ENCODE measurements at regions not wholly inside any gene's neighbourhood (a gene's known extent, or its start where the extent isn't known, plus 50 kb on each side); places are given as distances from the start of the nearest gene placed in this dataset.

DNA sequence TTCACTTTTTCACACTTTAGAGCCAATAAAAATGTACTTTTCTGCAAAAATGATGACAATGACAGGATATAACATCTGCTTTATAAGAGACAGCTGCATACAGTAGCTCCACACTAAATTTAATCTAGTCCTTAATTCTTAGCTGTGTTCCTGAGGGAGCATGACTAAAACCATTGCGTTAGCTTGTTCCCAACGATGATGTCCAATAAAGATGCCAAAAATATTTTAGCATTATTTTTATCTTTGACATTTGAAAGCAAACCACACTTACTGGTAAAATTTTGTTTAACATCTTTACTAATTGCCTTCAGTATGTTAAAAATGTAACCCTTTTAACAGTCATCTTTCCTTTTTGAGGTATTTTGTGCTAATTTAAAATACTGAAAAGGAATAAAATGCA is 382.7 kb downstream of the CHSY3 start:
- peaks cover 6% of the 10 kb centered on the region for H3K9me3 Mint-ChIP-seq
- H3K4me3 Mint-ChIP-seq: no peak overlapping the region
- H3K4me1 Mint-ChIP-seq (ENCODE audit: low read depth in 2 of 2): no peaks in the 10 kb centered on the region
- DNase-seq (ENCODE audit: low spot score): no peak
- no peaks in the 10 kb centered on the region for H3K27me3 Mint-ChIP-seq
- no peak for ATAC-seq
- H3K27ac Mint-ChIP-seq: no peak overlapping the region
- no peaks in the 10 kb centered on the region for H3K36me3 Mint-ChIP-seq

DNA sequence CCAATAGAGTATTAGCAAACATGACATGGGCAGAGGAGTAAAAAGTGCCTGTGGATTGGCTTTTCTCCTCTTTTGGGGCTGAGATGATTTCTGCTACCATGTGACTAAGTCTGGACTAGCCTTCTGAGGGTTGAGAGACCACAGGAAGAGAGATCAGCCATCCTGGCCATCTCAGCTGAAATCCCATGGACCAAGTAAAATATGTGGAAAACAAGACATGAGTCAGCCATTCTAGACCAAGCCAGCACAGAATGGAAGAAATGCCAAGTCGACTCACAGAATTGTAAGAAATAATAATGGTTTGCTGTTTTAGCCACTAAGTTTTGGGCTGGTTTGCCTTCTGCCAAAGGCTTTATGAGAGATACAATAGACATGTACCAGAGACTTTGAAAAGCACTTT is 377.8 kb downstream of the CHSY3 start:
- ATAC-seq (no peak), DNase-seq (ENCODE audit: low spot score) (no peak)
- H3K27me3 Mint-ChIP-seq: no peaks in the 10 kb centered on the region
- peaks cover 6% of the 10 kb centered on the region for H3K9me3 Mint-ChIP-seq
- H3K4me3 Mint-ChIP-seq: no peak overlapping the region
- H3K4me1 Mint-ChIP-seq (ENCODE audit: low read depth in 2 of 2): no peaks in the 10 kb centered on the region
- H3K27ac Mint-ChIP-seq: no peak overlapping the region
- no peaks in the 10 kb centered on the region for H3K36me3 Mint-ChIP-seq

GRCh38 chr5:130280528-130281217 is 376.4 kb downstream of the CHSY3 start:
- no peaks in the 10 kb centered on the region for H3K27me3 Mint-ChIP-seq
- ATAC-seq (no peak), DNase-seq (ENCODE audit: low spot score) (no peak)
- no peaks in the 10 kb centered on the region for H3K36me3 Mint-ChIP-seq
- peaks cover 6% of the 10 kb centered on the region for H3K9me3 Mint-ChIP-seq
- no peak overlapping the region for H3K4me3 Mint-ChIP-seq
- no peaks in the 10 kb centered on the region for H3K4me1 Mint-ChIP-seq (ENCODE audit: low read depth in 2 of 2)
- no peak overlapping the region for H3K27ac Mint-ChIP-seq

- ATAC-seq: no peak
- no peaks in the 10 kb centered on the region for H3K27me3 Mint-ChIP-seq
- H3K4me3 Mint-ChIP-seq: no peak overlapping the region
- peaks cover 3% of the 10 kb centered on the region for H3K9me3 Mint-ChIP-seq
- H3K27ac Mint-ChIP-seq: no peak overlapping the region
- no peaks in the 10 kb centered on the region for H3K36me3 Mint-ChIP-seq
- no peak for DNase-seq (ENCODE audit: low spot score)
- H3K4me1 Mint-ChIP-seq (ENCODE audit: low read depth in 2 of 2): no peaks in the 10 kb centered on the region
These were observed 375.1 kb downstream of the CHSY3 start for GRCh38 chr5:130279386-130279785.

DNA sequence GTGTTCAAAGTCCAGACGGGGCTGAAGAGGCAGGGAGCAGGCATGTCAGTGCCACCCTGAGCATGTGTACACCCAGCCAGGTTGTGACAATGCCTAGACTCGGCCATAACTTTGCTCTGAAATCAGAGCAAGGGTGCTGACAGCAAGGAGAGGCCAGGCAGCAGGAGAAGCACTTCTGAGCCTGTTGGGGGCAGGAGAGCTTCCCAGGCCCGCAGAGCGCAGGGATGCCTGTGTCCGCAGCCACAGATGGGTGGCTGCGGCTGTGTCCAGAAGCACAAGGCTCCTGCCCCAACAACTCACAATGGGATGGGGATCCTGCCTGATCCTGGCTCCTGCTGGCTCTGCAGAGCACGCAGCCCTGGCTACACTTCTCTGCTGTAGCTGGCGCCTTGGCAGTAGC is 373.9 kb downstream of the CHSY3 start:
- DNase-seq (ENCODE audit: low spot score) (no peak), ATAC-seq (peak in 1 of 2 donors; percentile 9)
- H3K27ac Mint-ChIP-seq: no peak overlapping the region
- peaks cover 3% of the 10 kb centered on the region for H3K9me3 Mint-ChIP-seq
- H3K36me3 Mint-ChIP-seq: no peaks in the 10 kb centered on the region
- H3K4me3 Mint-ChIP-seq: no peak overlapping the region
- no peaks in the 10 kb centered on the region for H3K4me1 Mint-ChIP-seq (ENCODE audit: low read depth in 2 of 2)
- no peaks in the 10 kb centered on the region for H3K27me3 Mint-ChIP-seq

DNA sequence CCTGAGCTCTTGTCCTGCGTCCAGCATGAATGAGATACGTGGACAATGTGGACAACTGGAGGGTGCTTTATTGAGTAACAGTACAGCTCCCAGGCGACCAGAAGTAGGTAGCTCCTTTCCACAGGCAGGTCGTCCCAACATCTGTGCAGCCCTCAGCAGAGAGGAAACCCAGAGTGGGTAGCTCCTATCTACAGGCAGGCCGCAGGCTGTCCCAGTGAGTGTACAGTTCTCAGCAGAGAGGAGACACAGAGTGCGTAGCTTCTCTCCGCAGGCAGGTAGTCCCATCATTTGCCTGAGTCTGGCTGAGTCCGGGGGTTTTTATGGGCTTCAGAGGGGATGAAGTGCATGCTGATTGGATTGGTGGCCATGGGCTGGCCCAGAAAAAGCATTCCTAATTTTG is 373.3 kb downstream of the CHSY3 start:
- peak; percentile 13 to 43 for ATAC-seq
- Mint-ChIP-seq H3K27ac (no peak overlapping the region), H3K36me3 (no peaks in the 10 kb centered on the region)

DNA sequence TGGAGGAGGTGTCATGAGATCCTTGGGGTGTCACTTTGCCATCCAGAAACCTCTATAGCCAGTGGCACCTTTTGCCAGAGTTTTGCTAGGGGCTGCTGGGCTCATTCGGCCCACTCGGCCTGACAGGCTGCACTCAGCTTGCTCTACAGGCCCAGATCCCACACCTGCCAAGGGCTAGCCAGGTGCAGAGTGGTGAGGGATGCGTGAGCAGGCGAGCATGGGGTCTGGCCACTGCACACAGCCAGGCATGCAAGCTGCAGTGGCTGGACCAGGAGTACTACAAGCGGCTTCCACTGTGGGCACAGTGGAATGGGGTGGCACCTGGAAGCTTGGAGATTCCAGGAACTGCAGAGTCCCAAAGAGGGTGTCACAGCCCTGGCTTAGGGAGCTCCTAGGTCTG is 372.7 kb downstream of the CHSY3 start:
- no peak overlapping the region for H3K4me3 Mint-ChIP-seq
- no peak overlapping the region for H3K27ac Mint-ChIP-seq

More for the DNA sequence above, 373.3 kb downstream of the CHSY3 start:
- Mint-ChIP-seq H3K9me3 (no peaks in the 10 kb centered on the region), H3K4me1 (ENCODE audit: low read depth in 2 of 2) (no peaks in the 10 kb centered on the region), H3K27me3 (no peaks in the 10 kb centered on the region), H3K4me3 (no peak overlapping the region)
- DNase-seq (ENCODE audit: low spot score): no peak

GRCh38 chr5:130272837-130273236 is 368.6 kb downstream of the CHSY3 start:
- H3K27me3 Mint-ChIP-seq: no peaks in the 10 kb centered on the region
- H3K27ac Mint-ChIP-seq: no peak overlapping the region
- H3K4me1 Mint-ChIP-seq (ENCODE audit: low read depth in 2 of 2): no peaks in the 10 kb centered on the region
- ATAC-seq (no peak), DNase-seq (ENCODE audit: low spot score) (no peak)
- H3K9me3 Mint-ChIP-seq: no peaks in the 10 kb centered on the region
- H3K4me3 Mint-ChIP-seq: no peak overlapping the region
- no peaks in the 10 kb centered on the region for H3K36me3 Mint-ChIP-seq

More for the DNA sequence above, 372.7 kb downstream of the CHSY3 start:
- H3K27me3 Mint-ChIP-seq: no peaks in the 10 kb centered on the region
- no peaks in the 10 kb centered on the region for H3K4me1 Mint-ChIP-seq (ENCODE audit: low read depth in 2 of 2)
- no peak for DNase-seq (ENCODE audit: low spot score)
- ATAC-seq: peak in 1 of 2 donors; percentile 11
- no peaks in the 10 kb centered on the region for H3K9me3 Mint-ChIP-seq
- H3K36me3 Mint-ChIP-seq: no peaks in the 10 kb centered on the region

DNA sequence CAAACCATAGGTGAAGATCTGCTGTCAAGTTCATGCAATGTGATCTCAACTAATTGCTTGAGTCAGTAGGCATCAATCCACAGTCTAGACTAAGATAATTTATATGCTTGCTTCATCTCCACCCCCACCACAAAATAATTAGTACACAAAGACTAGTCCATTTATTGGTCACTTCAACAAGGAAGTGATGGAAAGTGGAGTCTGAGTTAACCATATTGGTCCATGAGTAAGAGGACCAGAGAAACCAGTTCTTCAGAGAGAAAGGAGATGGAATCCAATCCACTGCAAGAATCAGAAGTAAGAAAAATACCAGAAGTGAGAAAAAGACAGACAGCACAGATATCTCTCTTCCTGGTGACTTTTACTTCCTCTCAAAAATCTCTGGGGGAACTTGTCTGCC is 366.5 kb downstream of the CHSY3 start:
- DNase-seq (ENCODE audit: low spot score) (no peak), ATAC-seq (no peak)
- Mint-ChIP-seq H3K4me1 (ENCODE audit: low read depth in 2 of 2) (no peaks in the 10 kb centered on the region), H3K4me3 (no peak overlapping the region), H3K9me3 (peaks cover 3% of the 10 kb centered on the region), H3K36me3 (no peaks in the 10 kb centered on the region), H3K27me3 (no peaks in the 10 kb centered on the region), H3K27ac (no peak overlapping the region)

DNA sequence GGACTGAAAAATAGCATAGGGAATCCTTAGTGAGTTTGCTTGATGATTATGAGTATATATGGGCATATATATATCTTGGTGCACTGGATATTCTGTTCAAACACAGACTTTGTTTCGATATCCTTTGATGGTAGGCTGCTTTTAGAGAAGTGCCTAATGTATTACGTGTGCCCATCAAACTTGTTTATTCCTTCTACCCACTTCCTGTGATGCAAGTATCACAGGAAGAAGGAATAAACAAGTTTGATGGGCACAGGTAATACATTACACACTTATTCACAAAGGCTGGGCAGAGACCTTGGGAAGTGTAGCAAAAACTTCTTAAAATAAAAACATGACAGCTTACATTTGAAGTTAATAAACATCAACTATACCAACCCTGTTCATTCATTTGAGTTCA is 364.2 kb downstream of the CHSY3 start:
- Mint-ChIP-seq H3K4me1 (ENCODE audit: low read depth in 2 of 2) (no peaks in the 10 kb centered on the region), H3K27ac (no peak overlapping the region), H3K9me3 (peaks cover 3% of the 10 kb centered on the region), H3K4me3 (no peak overlapping the region), H3K27me3 (no peaks in the 10 kb centered on the region), H3K36me3 (no peaks in the 10 kb centered on the region)
- ATAC-seq (no peak), DNase-seq (ENCODE audit: low spot score) (no peak)

GRCh38 chr5:130267926-130268325 is 363.7 kb downstream of the CHSY3 start:
- no peaks in the 10 kb centered on the region for H3K36me3 Mint-ChIP-seq
- DNase-seq (ENCODE audit: low spot score): no peak
- H3K27ac Mint-ChIP-seq: no peak overlapping the region
- peaks cover 3% of the 10 kb centered on the region for H3K9me3 Mint-ChIP-seq
- no peak for ATAC-seq
- H3K4me3 Mint-ChIP-seq: no peak overlapping the region
- H3K27me3 Mint-ChIP-seq: no peaks in the 10 kb centered on the region
- H3K4me1 Mint-ChIP-seq (ENCODE audit: low read depth in 2 of 2): no peaks in the 10 kb centered on the region

GRCh38 chr5:130260481-130260880 is 356.2 kb downstream of the CHSY3 start:
- no peak for DNase-seq (ENCODE audit: low spot score)
- Mint-ChIP-seq H3K27me3 (no peaks in the 10 kb centered on the region), H3K4me3 (no peak overlapping the region), H3K9me3 (peaks cover under 1% of the 10 kb centered on the region), H3K4me1 (ENCODE audit: low read depth in 2 of 2) (no peaks in the 10 kb centered on the region), H3K36me3 (no peaks in the 10 kb centered on the region), H3K27ac (no peak overlapping the region)
- ATAC-seq: no peak

GRCh38 chr5:130251931-130252330 is 347.7 kb downstream of the CHSY3 start:
- Mint-ChIP-seq H3K27ac (no peak overlapping the region), H3K36me3 (no peaks in the 10 kb centered on the region), H3K27me3 (no peaks in the 10 kb centered on the region), H3K9me3 (peaks cover 11% of the 10 kb centered on the region), H3K4me3 (no peak overlapping the region), H3K4me1 (ENCODE audit: low read depth in 2 of 2) (no peaks in the 10 kb centered on the region)
- ATAC-seq (no peak), DNase-seq (ENCODE audit: low spot score) (no peak)

- ATAC-seq (no peak), DNase-seq (ENCODE audit: low spot score) (no peak)
- Mint-ChIP-seq H3K27ac (no peak overlapping the region), H3K4me3 (no peak overlapping the region), H3K4me1 (ENCODE audit: low read depth in 2 of 2) (no peaks in the 10 kb centered on the region), H3K36me3 (no peaks in the 10 kb centered on the region), H3K9me3 (no peaks in the 10 kb centered on the region), H3K27me3 (no peaks in the 10 kb centered on the region)
These were observed 339.4 kb downstream of the CHSY3 start for GRCh38 chr5:130243641-130244040.

DNA sequence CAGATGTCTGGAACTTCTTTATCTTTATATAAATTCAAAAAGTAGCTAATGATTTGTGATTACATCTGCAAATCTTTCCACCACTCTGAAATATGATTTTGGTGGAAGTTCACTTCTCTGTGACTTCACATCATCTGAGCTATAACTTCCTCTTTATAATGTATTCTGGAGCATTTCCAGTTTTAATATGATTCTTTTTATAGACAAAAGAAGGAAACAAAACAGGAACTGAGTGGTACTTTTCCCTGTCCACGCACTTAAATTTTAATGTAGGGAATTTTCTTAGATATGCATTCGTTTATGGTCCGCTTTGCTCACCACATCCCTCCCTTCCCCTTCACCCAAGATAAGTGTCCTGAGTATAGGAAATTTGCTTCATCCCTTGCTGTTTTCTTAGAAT is 333.5 kb downstream of the CHSY3 start:
- Mint-ChIP-seq H3K27me3 (no peaks in the 10 kb centered on the region), H3K4me3 (no peak overlapping the region), H3K9me3 (peaks cover 3% of the 10 kb centered on the region), H3K4me1 (ENCODE audit: low read depth in 2 of 2) (no peaks in the 10 kb centered on the region), H3K36me3 (no peaks in the 10 kb centered on the region), H3K27ac (no peak overlapping the region)
- DNase-seq (ENCODE audit: low spot score) (no peak), ATAC-seq (no peak)

Data from natural killer cell treated with Interleukin-12 subunit alpha and Interleukin-12 subunit beta and Interleukin-15 and Interleukin-18, amount 100 ng/mL, for 72 hours (primary cell).